GM23338 (cell line): ENCODE measurements at regions not wholly inside any gene's neighbourhood (a gene's known extent, or its start where the extent isn't known, plus 50 kb on each side); places are given as distances from the start of the nearest gene placed in this dataset.
A peak's percentile ranks its signal among the peaks of the same experiment; 100 is the strongest.

Experiments
- ATAC-seq: fragments of 200-7000 bp; cut with Tn5 transposase; 3 replicates; pipeline ENCODE4 v1.9.1; 2020
- DNase-seq: peaks from one replicate; pipeline ENCODE4 v3.0.0-alpha.2; 2015; ENCODE audit warnings: low spot score
- H2AFZ ChIP-seq: fragments of 200-600 bp; sonication (generic); 2 replicates; pipeline ENCODE4 v1.8.0; 2016; ENCODE audit warnings: antibody characterized with exemption, mild to moderate bottlenecking, moderate library complexity
- H3F3A ChIP-seq: fragments of 200-600 bp; sonication (generic); replicated peaks from 2 replicates; pipeline ENCODE4 v1.8.0; 2017; ENCODE audit warnings: antibody characterized with exemption, mixed run types, low read depth
- H3K27ac ChIP-seq: fragments of 200-600 bp; sonication (generic); 2 replicates; pipeline ENCODE4 v1.6.1; 2016; ENCODE audit warnings: low read depth
- H3K27me3 ChIP-seq: fragments of 200-600 bp; sonication (generic); 2 replicates; pipeline ENCODE4 v1.8.0; 2016; ENCODE audit warnings: mild to moderate bottlenecking, mixed run types, moderate library complexity; ENCODE audit not compliant: insufficient read depth
- H3K36me3 ChIP-seq: fragments of 200-600 bp; sonication (generic); 2 replicates; pipeline ENCODE4 v1.8.0; 2016; ENCODE audit warnings: mild to moderate bottlenecking; ENCODE audit not compliant: insufficient read depth
- H3K4me1 ChIP-seq: fragments of 200-600 bp; sonication (generic); 2 replicates; pipeline ENCODE4 v1.8.0; 2016; ENCODE audit warnings: mild to moderate bottlenecking, moderate library complexity; ENCODE audit not compliant: insufficient read depth
- H3K4me2 ChIP-seq: fragments of 200-600 bp; sonication (generic); 2 replicates; pipeline ENCODE4 v1.7.1; 2017; ENCODE audit warnings: mixed run types
- H3K4me3 ChIP-seq: fragments of 200-600 bp; sonication (generic); 2 replicates; pipeline ENCODE4 v1.6.1; 2016; ENCODE audit warnings: mixed run types
- H3K79me2 ChIP-seq: fragments of 200-600 bp; sonication (generic); replicated peaks from 2 replicates; pipeline ENCODE4 v1.8.0; 2017; ENCODE audit warnings: mild to moderate bottlenecking; ENCODE audit not compliant: insufficient read depth
- H3K9me2 ChIP-seq: fragments of 200-600 bp; sonication (generic); 2 replicates; pipeline ENCODE4 v1.8.0; 2017; ENCODE audit not compliant: insufficient read depth
- H4K20me1 ChIP-seq: fragments of 200-600 bp; sonication (generic); replicated peaks from 2 replicates; pipeline ENCODE4 v1.8.0; 2017; ENCODE audit warnings: mild to moderate bottlenecking; ENCODE audit not compliant: insufficient read depth
- H3K27ac Mint-ChIP-seq: 2 replicates; pipeline ENCODE4 v1.8.0; 2020; ENCODE audit warnings: inconsistent platforms, mild to moderate bottlenecking, moderate library complexity, mixed read lengths
- H3K27me3 Mint-ChIP-seq: 3 replicates; pipeline ENCODE4 v1.8.0; 2022; ENCODE audit warnings: low read depth, mild to moderate bottlenecking, moderate library complexity, mixed read lengths, inconsistent platforms; ENCODE audit not compliant: insufficient read depth, poor library complexity
- H3K36me3 Mint-ChIP-seq: 3 replicates; pipeline ENCODE4 v1.8.0; 2021; ENCODE audit warnings: low read depth, mild to moderate bottlenecking, inconsistent platforms, moderate library complexity, mixed read lengths
- H3K4me1 Mint-ChIP-seq: 3 replicates; pipeline ENCODE4 v1.8.0; 2020; ENCODE audit warnings: mild to moderate bottlenecking, inconsistent platforms, mixed read lengths
- H3K4me3 Mint-ChIP-seq: 3 replicates; pipeline ENCODE4 v1.8.0; 2021; ENCODE audit warnings: moderate library complexity, mild to moderate bottlenecking, inconsistent platforms, mixed read lengths
- H3K9me3 Mint-ChIP-seq: 3 replicates; pipeline ENCODE4 v1.8.0; 2020; ENCODE audit warnings: moderate library complexity, mild to moderate bottlenecking, inconsistent platforms, mixed read lengths
- CREB1 ChIP-seq: fragments of 250-450 bp; sonication (Bioruptor Pico); IDR thresholded peaks from 2 replicates; pipeline ENCODE4 v1.5.0; 2020; ENCODE audit warnings: low read depth, mild to moderate bottlenecking, moderate library complexity
- CTCF ChIP-seq, 2 experiments: fragments of 200-600 bp in 1 of 2; sonication (generic) in 1 of 2; conservative IDR thresholded peaks; 2 replicates each; pipeline versions ENCODE4 v1.5.1 to v1.6.1; 2016 to 2017; ENCODE audit warnings: antibody characterized with exemption in 2 of 2, low read depth in 2 of 2, mild to moderate bottlenecking in 2 of 2, moderate library complexity in 1 of 2
- EZH2 ChIP-seq: fragments of 200-600 bp; sonication (generic); IDR thresholded peaks from one replicate; pipeline ENCODE4 v1.8.0; 2017; ENCODE audit warnings: antibody characterized with exemption, mild to moderate bottlenecking, low read depth; ENCODE audit not compliant: unreplicated experiment
- EZH2phosphoT487 ChIP-seq: fragments of 200-600 bp; sonication (generic); IDR thresholded peaks from one replicate; pipeline ENCODE4 v1.8.1; 2018; ENCODE audit warnings: antibody characterized with exemption; ENCODE audit not compliant: unreplicated experiment
- JUNB ChIP-seq: IDR thresholded peaks from one replicate; pipeline ENCODE4 v1.6.1; 2016; ENCODE audit warnings: antibody characterized with exemption; ENCODE audit not compliant: unreplicated experiment
- NANOG ChIP-seq: IDR thresholded peaks from 2 replicates; pipeline ENCODE4 v1.6.1; 2016; ENCODE audit warnings: antibody characterized with exemption, borderline replicate concordance
- POLR2AphosphoS5 ChIP-seq: IDR thresholded peaks from 2 replicates; pipeline ENCODE4 v1.6.1; 2016; ENCODE audit warnings: antibody characterized with exemption, low read depth
- STAT1 ChIP-seq: IDR thresholded peaks from one replicate; pipeline ENCODE4 v1.6.1; 2016; ENCODE audit warnings: antibody characterized with exemption; ENCODE audit not compliant: unreplicated experiment
- ZNF331 ChIP-seq: fragments of 250-450 bp; sonication (Bioruptor Pico); IDR thresholded peaks from 2 replicates; pipeline ENCODE4 v1.5.0; 2020; ENCODE audit warnings: low read depth, mild to moderate bottlenecking, moderate library complexity
- TF ChIP-seq, protein P1 (sequence below): IDR thresholded peaks from 2 replicates; pipeline ENCODE4 v1.6.1; 2016; ENCODE audit warnings: antibody characterized with exemption
- TF ChIP-seq, protein P2 (sequence below): IDR thresholded peaks from one replicate; pipeline ENCODE4 v1.6.1; 2018; ENCODE audit warnings: antibody characterized with exemption; ENCODE audit not compliant: unreplicated experiment
- TF ChIP-seq, protein P3 (sequence below): fragments of 250-450 bp; sonication (Bioruptor Pico); IDR thresholded peaks from 2 replicates; pipeline ENCODE4 v1.5.0; 2020; ENCODE audit warnings: mild to moderate bottlenecking, moderate library complexity

DNA sequence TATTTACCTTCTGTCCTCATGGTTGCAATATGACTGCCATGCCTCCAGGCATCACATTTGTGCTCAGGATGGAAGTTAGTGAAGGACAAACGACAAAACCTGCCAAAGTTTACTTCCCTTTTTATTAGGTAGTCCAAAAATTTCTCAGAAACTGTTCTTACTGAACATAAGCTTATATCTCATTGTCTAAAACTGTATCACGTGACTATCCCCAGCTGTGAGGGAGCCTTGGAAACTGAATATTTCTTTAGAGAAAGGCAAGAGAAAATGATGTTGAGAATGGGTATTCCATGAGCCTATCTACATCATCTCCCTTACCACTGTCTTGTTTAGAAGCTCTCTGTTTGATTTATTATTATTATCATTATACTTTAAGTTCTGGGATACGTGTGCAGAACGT is 169.1 kb upstream of the ADRA1D start (continued):
- TF ChIP-seq EZH2, result no peak
- TF ChIP-seq, protein P1, sequence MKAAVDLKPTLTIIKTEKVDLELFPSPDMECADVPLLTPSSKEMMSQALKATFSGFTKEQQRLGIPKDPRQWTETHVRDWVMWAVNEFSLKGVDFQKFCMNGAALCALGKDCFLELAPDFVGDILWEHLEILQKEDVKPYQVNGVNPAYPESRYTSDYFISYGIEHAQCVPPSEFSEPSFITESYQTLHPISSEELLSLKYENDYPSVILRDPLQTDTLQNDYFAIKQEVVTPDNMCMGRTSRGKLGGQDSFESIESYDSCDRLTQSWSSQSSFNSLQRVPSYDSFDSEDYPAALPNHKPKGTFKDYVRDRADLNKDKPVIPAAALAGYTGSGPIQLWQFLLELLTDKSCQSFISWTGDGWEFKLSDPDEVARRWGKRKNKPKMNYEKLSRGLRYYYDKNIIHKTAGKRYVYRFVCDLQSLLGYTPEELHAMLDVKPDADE, result no peak
- no peak for TF ChIP-seq JUNB
- TF ChIP-seq CTCF (conservative IDR thresholded peaks at IDR 0.05; ENCODE audit: low read depth in 2 of 2), result no peak
- TF ChIP-seq ZNF331 (CRISPR knock-in tag), result no peak
- no peak for TF ChIP-seq EZH2phosphoT487
- no peak for TF ChIP-seq CREB1 (CRISPR knock-in tag)
- TF ChIP-seq, protein P2, sequence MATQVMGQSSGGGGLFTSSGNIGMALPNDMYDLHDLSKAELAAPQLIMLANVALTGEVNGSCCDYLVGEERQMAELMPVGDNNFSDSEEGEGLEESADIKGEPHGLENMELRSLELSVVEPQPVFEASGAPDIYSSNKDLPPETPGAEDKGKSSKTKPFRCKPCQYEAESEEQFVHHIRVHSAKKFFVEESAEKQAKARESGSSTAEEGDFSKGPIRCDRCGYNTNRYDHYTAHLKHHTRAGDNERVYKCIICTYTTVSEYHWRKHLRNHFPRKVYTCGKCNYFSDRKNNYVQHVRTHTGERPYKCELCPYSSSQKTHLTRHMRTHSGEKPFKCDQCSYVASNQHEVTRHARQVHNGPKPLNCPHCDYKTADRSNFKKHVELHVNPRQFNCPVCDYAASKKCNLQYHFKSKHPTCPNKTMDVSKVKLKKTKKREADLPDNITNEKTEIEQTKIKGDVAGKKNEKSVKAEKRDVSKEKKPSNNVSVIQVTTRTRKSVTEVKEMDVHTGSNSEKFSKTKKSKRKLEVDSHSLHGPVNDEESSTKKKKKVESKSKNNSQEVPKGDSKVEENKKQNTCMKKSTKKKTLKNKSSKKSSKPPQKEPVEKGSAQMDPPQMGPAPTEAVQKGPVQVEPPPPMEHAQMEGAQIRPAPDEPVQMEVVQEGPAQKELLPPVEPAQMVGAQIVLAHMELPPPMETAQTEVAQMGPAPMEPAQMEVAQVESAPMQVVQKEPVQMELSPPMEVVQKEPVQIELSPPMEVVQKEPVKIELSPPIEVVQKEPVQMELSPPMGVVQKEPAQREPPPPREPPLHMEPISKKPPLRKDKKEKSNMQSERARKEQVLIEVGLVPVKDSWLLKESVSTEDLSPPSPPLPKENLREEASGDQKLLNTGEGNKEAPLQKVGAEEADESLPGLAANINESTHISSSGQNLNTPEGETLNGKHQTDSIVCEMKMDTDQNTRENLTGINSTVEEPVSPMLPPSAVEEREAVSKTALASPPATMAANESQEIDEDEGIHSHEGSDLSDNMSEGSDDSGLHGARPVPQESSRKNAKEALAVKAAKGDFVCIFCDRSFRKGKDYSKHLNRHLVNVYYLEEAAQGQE, result no peak
- no peak for TF ChIP-seq STAT1
- TF ChIP-seq NANOG, result no peak

- no peaks in the 10 kb centered on the region for H3K4me1 Mint-ChIP-seq
- no peak overlapping the region for H3K4me3 Mint-ChIP-seq
- H4K20me1 ChIP-seq, result no peaks in the 10 kb centered on the region
- H3K79me2 ChIP-seq, result no peaks in the 10 kb centered on the region
- no peaks in the 10 kb centered on the region for H3K27me3 ChIP-seq
- no peaks in the 10 kb centered on the region for H3K36me3 ChIP-seq
- peaks cover 5% of the 10 kb centered on the region; the same call in 1 of the 2 replicates for H3K9me2 ChIP-seq
- no peak for ATAC-seq
- no peak overlapping the region for H3K27ac Mint-ChIP-seq
- H3K4me1 ChIP-seq, result no peaks in the 10 kb centered on the region
- H3K27me3 Mint-ChIP-seq, result peaks cover 1% of the 10 kb centered on the region
- no peaks in the 10 kb centered on the region for H3F3A ChIP-seq
- no peak overlapping the region for H3K27ac ChIP-seq
- 0 out of 2 replicates have a peak overlapping the region, but pooled peaks have one; percentile 23 for H2AFZ ChIP-seq
- H3K4me3 ChIP-seq, result no peak overlapping the region
- H3K4me2 ChIP-seq, result no peak overlapping the region
- no peak for DNase-seq
- peaks cover 21% of the 10 kb centered on the region for H3K9me3 Mint-ChIP-seq
- H3K36me3 Mint-ChIP-seq, result no peaks in the 10 kb centered on the region
- TF ChIP-seq ZNF331 (CRISPR knock-in tag), result no peak
- TF ChIP-seq, protein P3, sequence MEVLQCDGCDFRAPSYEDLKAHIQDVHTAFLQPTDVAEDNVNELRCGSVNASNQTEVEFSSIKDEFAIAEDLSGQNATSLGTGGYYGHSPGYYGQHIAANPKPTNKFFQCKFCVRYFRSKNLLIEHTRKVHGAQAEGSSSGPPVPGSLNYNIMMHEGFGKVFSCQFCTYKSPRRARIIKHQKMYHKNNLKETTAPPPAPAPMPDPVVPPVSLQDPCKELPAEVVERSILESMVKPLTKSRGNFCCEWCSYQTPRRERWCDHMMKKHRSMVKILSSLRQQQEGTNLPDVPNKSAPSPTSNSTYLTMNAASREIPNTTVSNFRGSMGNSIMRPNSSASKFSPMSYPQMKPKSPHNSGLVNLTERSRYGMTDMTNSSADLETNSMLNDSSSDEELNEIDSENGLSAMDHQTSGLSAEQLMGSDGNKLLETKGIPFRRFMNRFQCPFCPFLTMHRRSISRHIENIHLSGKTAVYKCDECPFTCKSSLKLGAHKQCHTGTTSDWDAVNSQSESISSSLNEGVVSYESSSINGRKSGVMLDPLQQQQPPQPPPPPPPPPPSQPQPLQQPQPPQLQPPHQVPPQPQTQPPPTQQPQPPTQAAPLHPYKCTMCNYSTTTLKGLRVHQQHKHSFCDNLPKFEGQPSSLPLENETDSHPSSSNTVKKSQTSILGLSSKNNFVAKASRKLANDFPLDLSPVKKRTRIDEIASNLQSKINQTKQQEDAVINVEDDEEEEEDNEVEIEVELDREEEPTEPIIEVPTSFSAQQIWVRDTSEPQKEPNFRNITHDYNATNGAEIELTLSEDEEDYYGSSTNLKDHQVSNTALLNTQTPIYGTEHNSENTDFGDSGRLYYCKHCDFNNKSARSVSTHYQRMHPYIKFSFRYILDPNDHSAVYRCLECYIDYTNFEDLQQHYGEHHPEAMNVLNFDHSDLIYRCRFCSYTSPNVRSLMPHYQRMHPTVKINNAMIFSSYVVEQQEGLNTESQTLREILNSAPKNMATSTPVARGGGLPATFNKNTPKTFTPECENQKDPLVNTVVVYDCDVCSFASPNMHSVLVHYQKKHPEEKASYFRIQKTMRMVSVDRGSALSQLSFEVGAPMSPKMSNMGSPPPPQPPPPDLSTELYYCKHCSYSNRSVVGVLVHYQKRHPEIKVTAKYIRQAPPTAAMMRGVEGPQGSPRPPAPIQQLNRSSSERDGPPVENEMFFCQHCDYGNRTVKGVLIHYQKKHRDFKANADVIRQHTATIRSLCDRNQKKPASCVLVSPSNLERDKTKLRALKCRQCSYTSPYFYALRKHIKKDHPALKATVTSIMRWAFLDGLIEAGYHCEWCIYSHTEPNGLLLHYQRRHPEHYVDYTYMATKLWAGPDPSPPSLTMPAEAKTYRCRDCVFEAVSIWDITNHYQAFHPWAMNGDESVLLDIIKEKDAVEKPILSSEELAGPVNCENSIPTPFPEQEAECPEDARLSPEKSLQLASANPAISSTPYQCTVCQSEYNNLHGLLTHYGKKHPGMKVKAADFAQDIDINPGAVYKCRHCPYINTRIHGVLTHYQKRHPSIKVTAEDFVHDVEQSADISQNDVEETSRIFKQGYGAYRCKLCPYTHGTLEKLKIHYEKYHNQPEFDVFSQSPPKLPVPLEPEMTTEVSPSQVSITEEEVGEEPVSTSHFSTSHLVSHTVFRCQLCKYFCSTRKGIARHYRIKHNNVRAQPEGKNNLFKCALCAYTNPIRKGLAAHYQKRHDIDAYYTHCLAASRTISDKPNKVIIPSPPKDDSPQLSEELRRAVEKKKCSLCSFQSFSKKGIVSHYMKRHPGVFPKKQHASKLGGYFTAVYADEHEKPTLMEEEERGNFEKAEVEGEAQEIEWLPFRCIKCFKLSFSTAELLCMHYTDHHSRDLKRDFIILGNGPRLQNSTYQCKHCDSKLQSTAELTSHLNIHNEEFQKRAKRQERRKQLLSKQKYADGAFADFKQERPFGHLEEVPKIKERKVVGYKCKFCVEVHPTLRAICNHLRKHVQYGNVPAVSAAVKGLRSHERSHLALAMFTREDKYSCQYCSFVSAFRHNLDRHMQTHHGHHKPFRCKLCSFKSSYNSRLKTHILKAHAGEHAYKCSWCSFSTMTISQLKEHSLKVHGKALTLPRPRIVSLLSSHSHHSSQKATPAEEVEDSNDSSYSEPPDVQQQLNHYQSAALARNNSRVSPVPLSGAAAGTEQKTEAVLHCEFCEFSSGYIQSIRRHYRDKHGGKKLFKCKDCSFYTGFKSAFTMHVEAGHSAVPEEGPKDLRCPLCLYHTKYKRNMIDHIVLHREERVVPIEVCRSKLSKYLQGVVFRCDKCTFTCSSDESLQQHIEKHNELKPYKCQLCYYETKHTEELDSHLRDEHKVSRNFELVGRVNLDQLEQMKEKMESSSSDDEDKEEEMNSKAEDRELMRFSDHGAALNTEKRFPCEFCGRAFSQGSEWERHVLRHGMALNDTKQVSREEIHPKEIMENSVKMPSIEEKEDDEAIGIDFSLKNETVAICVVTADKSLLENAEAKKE (CRISPR knock-in tag), result no peak
- no peak for TF ChIP-seq POLR2AphosphoS5
These were observed 166.2 kb upstream of the ADRA1D start for GRCh38 chr20:4415281-4415680.
